T1000 (cell line): ENCODE measurements at regions not wholly inside any gene's neighbourhood (a gene's known extent, or its start where the extent isn't known, plus 50 kb on each side); places are given as distances from the start of the nearest gene placed in this dataset.

ENCODE experiments used
- DNase-seq: peaks from one replicate; lab custom pipeline; 2025; ENCODE audit warnings: mixed read lengths; lab: John Stamatoyannopoulos, UW

DNA sequence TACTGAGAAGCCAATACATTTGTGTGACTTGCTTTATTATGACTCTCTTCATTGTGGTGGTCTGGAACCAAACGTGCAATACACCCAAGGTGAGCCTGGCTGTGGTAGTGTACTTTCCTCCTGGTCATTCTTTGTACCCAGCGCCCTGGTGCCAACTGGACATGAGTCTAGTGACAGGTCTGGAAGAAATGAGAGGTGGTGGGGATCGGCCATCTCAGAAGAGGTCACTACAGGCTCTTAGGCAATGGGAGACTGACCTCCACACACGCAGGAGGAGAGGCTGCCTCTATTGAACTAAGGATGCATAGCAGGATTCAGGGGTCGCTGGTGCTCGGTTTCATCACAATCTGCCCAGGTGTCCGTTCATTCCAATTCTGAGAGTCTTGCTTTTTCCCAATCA, 56.4 kb upstream of the RTL6 start:
- DNase-seq, result no peak

DNA sequence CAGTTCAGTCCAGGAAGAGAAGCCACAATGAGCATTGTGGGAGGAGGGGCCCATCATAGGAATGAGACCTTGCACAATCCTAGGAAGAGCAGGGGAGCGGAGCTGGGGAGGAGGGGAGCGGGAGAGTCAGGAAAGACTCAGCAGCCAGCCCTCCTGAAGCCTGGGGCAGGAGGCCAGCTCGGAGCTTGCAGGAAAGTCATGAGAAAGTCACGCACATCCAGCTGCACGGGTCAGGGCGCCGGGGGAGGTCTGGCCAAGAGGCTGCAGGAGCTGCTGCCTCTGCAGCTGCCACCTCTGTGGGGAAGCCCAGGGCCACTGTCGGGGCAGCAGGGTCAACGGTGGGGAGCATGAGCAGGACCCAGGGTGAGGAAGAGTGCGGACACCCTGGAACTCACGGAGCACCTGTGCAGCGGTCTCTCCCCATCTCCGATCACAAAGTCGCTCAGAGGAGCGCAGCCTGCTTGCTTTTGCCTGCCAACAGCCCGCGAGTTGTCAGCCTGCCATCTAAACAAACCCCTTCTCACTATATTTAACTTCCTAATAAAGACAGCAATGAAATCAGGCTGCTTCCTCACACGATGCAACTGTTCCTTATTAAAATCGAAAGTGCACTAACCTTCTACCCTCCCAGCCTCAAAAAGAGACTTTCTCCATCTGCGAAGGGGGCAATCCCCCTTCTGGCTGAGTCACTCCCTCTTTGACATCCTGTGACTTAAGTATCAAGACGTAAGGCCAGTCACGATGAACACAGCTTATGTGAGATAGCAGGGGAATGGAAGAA, 52.9 kb upstream of the RTL6 start:
- peak; percentile 61 for DNase-seq

DNA sequence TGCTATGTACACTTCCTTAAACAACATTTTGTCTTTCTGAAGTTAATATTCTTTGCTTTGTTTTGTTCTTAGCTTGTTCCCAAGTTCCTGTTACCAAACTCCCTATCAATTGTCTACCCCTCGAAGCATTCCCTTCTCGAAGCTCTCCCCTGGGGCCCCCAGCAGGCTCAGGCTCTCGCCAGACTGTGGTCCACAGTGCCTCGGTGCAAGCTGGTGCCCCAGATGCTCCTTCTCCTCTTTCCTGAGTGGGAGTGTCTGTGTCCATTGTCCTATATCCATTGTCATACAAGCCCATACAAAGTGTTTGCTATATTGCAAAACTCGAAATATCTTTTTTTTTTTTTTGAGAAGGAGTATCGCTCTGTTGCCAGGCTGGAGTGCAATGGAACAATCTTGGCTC, 51.7 kb upstream of the RTL6 start:
- no peak for DNase-seq

DNA sequence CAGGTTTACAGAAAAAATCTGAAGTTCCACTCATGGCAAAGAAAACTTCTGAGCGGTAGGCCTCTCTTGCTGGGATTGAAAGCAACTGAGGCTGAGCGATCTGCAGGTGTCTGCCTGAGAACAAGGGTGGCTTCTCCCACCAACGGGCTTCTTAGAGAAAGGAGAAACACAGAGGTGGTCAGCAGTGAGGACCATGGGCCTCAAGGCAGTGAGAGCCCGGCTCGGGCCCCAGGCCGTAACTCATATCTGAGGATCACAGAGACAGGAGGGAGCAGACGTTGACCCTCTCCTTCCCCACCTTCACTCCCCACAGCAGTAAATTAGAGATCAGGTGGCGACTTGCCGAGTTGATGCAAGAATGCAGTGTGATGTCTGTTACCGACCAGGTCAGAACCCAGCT, 50.9 kb upstream of the RTL6 start:
- no peak for DNase-seq
